Tibial nerve (tissue), 4 donors: ENCODE measurements at regions not wholly inside any gene's neighbourhood (a gene's known extent, or its start where the extent isn't known, plus 50 kb on each side); places are given as distances from the start of the nearest gene placed in this dataset.

Source experiments
- DNase-seq, 2 donors: peaks; one replicate each; pipeline ENCODE4 v3.0.0-alpha.2; 2019; ENCODE audit warnings: low spot score in 2 of 2
- H3K27ac ChIP-seq, 4 donors: fragments of 200-600 bp; sonication (generic) in 3 of 4; one replicate each; pipeline ENCODE4 v1.5.1; 2017 to 2019; ENCODE audit warnings: mild to moderate bottlenecking in 1 of 4
- H3K27me3 ChIP-seq, 2 donors: fragments of 200-600 bp; sonication (generic) in 1 of 2; one replicate each; pipeline versions ENCODE4 v1.5.1 to v1.6.0; 2017 to 2019
- H3K36me3 ChIP-seq, 3 donors: fragments of 200-600 bp; sonication (generic); one replicate each; pipeline ENCODE4 v1.5.1; 2018 to 2019
- H3K4me1 ChIP-seq, 4 donors: fragments of 200-600 bp; sonication (generic) in 3 of 4; one replicate each; pipeline ENCODE4 v1.5.1; 2017 to 2019
- H3K4me3 ChIP-seq, 4 donors: fragments of 200-600 bp; sonication (generic) in 3 of 4; one replicate each; pipeline ENCODE4 v1.5.1; 2017 to 2019; ENCODE audit warnings: mild to moderate bottlenecking in 1 of 4, moderate library complexity in 1 of 4
- H3K9me3 ChIP-seq, 4 donors: fragments of 200-600 bp; sonication (generic) in 3 of 4; one replicate each; pipeline ENCODE4 v1.5.1; 2017 to 2019
- CTCF ChIP-seq, 5 experiments: fragments of 200-600 bp in 3 of 5; fragments of 450-650 bp in 2 of 5; sonication (generic) in 3 of 5; IDR thresholded peaks; one replicate each; pipeline ENCODE4 v1.5.1; 2016 to 2019; ENCODE audit warnings: antibody characterized with exemption in 5 of 5, mild to moderate bottlenecking in 3 of 5, moderate library complexity in 2 of 5
- EP300 ChIP-seq, 2 donors: sonication (generic); formaldehyde crosslinking; IDR thresholded peaks; one replicate each; pipeline ENCODE4 v1.6.1; 2017; ENCODE audit warnings: antibody characterized with exemption in 2 of 2, mild to moderate bottlenecking in 1 of 2
- POLR2A ChIP-seq, 2 donors: fragments of 450-650 bp; IDR thresholded peaks; one replicate each; pipeline ENCODE4 v1.6.1; 2017; ENCODE audit warnings: antibody characterized with exemption in 2 of 2, mild to moderate bottlenecking in 2 of 2, moderate library complexity in 2 of 2
- WGBS, 2 donors: methylation state at CpG; one replicate each; pipeline ENCODE4 v1.1.5; 2018; 5-methylcytosine and 5-hydroxymethylcytosine counted together

GRCh38 chr5:77943851-77944250 is 167.7 kb upstream of the TBCA start:
- no peak overlapping the region for H3K4me3 ChIP-seq
- WGBS, 2 donors = 78% methylated on average over 2 of the region's 2 CpGs
- no peak for DNase-seq
- no peak overlapping the region for H3K27ac ChIP-seq
- H3K36me3 ChIP-seq = no peaks in the 10 kb centered on the region
- TF ChIP-seq POLR2A (IDR thresholded peaks at IDR 0.05) (no peak), EP300 (IDR thresholded peaks at IDR 0.05) (no peak), CTCF (IDR thresholded peaks at IDR 0.05) (no peak)
- no peaks in the 10 kb centered on the region for H3K9me3 ChIP-seq
- H3K27me3 ChIP-seq = no peaks in the 10 kb centered on the region
- H3K4me1 ChIP-seq = no peaks in the 10 kb centered on the region

- 84 to 90% methylated on average over 10 of the region's 10 CpGs for WGBS, 2 donors
- TF ChIP-seq POLR2A (IDR thresholded peaks at IDR 0.05) = no peak
- TF ChIP-seq CTCF (IDR thresholded peaks at IDR 0.05) = no peak
- TF ChIP-seq EP300 (IDR thresholded peaks at IDR 0.05) = no peak
- H3K27me3 ChIP-seq = no peaks in the 10 kb centered on the region
- H3K9me3 ChIP-seq = no peaks in the 10 kb centered on the region
- H3K4me1 ChIP-seq = no peaks in the 10 kb centered on the region
- H3K27ac ChIP-seq = no peak overlapping the region
- H3K4me3 ChIP-seq = no peak overlapping the region
- H3K36me3 ChIP-seq = no peaks in the 10 kb centered on the region
- no peak for DNase-seq
Measured at GRCh38 chr5:77942578-77943239, 166.6 kb upstream of the TBCA start.

- no peaks in the 10 kb centered on the region for H3K9me3 ChIP-seq
- no peak overlapping the region for H3K27ac ChIP-seq
- TF ChIP-seq EP300 (IDR thresholded peaks at IDR 0.05) (no peak), POLR2A (IDR thresholded peaks at IDR 0.05) (no peak), CTCF (IDR thresholded peaks at IDR 0.05) (no peak)
- H3K4me3 ChIP-seq = no peak overlapping the region
- H3K4me1 ChIP-seq = peaks cover 0 to 6% (median 2%) of the 10 kb centered on the region in 4 donors
- no peaks in the 10 kb centered on the region for H3K36me3 ChIP-seq
- DNase-seq = no peak
- 60% methylated on average over 6 of the region's 6 CpGs for WGBS, 2 donors
- H3K27me3 ChIP-seq = no peaks in the 10 kb centered on the region
Measured at GRCh38 chr5:77937015-77937908, 161.1 kb upstream of the TBCA start.

- H3K36me3 ChIP-seq = no peaks in the 10 kb centered on the region
- peaks cover 0 to 6% (median 2%) of the 10 kb centered on the region in 4 donors for H3K4me1 ChIP-seq
- TF ChIP-seq CTCF (IDR thresholded peaks at IDR 0.05) (no peak), EP300 (IDR thresholded peaks at IDR 0.05) (no peak), POLR2A (IDR thresholded peaks at IDR 0.05) (no peak)
- WGBS, 2 donors = 69 to 83% methylated on average over 3 of the region's 3 CpGs
- no peak overlapping the region for H3K4me3 ChIP-seq
- no peaks in the 10 kb centered on the region for H3K27me3 ChIP-seq
- H3K27ac ChIP-seq = no peak overlapping the region
- DNase-seq = no peak
- no peaks in the 10 kb centered on the region for H3K9me3 ChIP-seq
Measured at GRCh38 chr5:77936365-77936693, 160.2 kb upstream of the TBCA start.
